Activated T-helper 1 cell treated with anti-CD3 and anti-CD28 coated beads, Interleukin-12 subunit alpha, Interleukin-12 subunit beta, Interleukin-2, Interleukin-4 antibody, amounts not matched to agents 30 ng/mL and 10 ng/mL and 1 ng/mL, durations not matched to agents 14 hours and 24 hours and 36 hours (primary cell): ENCODE measurements at regions not wholly inside any gene's neighbourhood (a gene's known extent, or its start where the extent isn't known, plus 50 kb on each side); places are given as distances from the start of the nearest gene placed in this dataset.

ENCODE experiments used
- DNase-seq: peaks from one replicate; pipeline ENCODE4 v3.0.0; 2021; ENCODE audit warnings: low spot score
- H3K27ac Mint-ChIP-seq: one replicate; pipeline ENCODE4 v1.8.0; 2021; ENCODE audit warnings: mild to moderate bottlenecking, mixed read lengths
- H3K27me3 Mint-ChIP-seq: one replicate; pipeline ENCODE4 v1.8.0; 2022; ENCODE audit warnings: mild to moderate bottlenecking, moderate library complexity, mixed read lengths; ENCODE audit not compliant: insufficient read depth
- H3K36me3 Mint-ChIP-seq: one replicate; pipeline ENCODE4 v1.8.0; 2021; ENCODE audit warnings: low read depth, mixed read lengths
- H3K4me1 Mint-ChIP-seq: one replicate; pipeline ENCODE4 v1.8.0; 2021; ENCODE audit warnings: low read depth, mixed read lengths
- H3K4me3 Mint-ChIP-seq: one replicate; pipeline ENCODE4 v1.8.0; 2021; ENCODE audit warnings: mild to moderate bottlenecking, moderate library complexity, mixed read lengths
- H3K9me3 Mint-ChIP-seq: one replicate; pipeline ENCODE4 v1.8.0; 2021; ENCODE audit warnings: mixed read lengths
- intact Hi-C: fragments of 100-400 bp; cut with micrococcal nuclease; formaldehyde crosslinking; loops from one replicate; pipeline ENCODE4 v1.15.1; 2024

DNA sequence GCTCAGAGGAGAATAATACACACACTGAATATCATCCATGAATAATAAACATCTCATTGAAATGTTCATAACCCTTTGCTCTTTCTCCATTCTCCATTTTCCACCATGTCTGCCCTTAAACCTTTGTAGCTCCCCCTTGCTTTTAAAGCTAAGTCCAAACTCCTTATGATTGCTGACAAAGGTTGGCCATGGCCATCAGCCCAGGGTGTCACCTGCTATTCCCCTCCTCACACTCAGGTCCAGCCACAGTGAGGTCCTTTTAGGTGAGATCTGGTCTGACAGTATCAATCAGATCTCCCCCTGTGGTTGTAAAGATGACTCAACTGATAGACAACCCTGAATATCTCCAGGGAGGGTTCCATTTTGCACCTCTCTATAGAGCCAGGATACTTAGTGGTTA lies 181.5 kb upstream of the PDE1C start:
- H3K27me3 Mint-ChIP-seq: no peaks in the 10 kb centered on the region
- H3K27ac Mint-ChIP-seq: no peak overlapping the region
- H3K4me3 Mint-ChIP-seq: no peak overlapping the region
- DNase-seq: no peak
- H3K36me3 Mint-ChIP-seq: no peaks in the 10 kb centered on the region
- intact Hi-C loops: no loop called here
- H3K9me3 Mint-ChIP-seq: no peaks in the 10 kb centered on the region
- H3K4me1 Mint-ChIP-seq: no peaks in the 10 kb centered on the region

DNA sequence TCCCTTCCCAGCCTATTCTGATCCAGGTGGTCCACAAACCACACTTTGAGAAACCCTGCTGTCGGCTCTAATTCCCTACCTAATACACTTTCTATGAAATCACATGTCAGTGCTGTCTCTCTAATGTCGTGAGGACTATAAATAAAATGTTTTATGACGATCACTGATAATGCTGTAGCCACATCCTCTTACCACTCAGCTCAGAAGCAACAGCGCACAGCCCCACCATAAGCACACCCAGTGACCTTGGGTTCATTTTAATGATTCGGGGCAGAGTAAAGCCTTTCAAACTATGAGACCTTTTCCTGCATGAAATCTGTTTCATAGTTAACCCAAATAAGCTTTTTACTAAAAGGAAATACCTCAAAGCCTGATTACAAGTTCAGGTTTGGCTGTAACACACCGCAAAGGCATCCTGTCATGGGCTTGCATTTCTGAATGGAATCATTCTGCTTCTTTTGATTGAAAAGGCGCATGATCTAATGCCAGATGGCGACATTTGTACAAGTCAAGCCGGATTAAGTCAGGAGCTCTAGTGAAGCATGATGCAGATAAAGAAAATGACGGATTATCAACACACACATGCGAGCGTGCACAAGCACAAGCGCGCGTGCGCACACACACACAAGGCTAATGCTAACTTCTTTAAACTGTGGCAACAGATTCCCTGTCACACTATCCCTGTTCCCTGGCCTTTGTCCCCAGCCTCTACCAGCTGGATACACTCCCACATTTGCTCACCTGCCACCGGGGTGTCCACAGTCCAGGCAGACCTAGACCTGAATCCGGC lies 180.5 kb upstream of the PDE1C start:
- Mint-ChIP-seq H3K27ac (no peak overlapping the region), H3K27me3 (no peaks in the 10 kb centered on the region), H3K36me3 (no peaks in the 10 kb centered on the region), H3K9me3 (no peaks in the 10 kb centered on the region), H3K4me3 (no peak overlapping the region), H3K4me1 (no peaks in the 10 kb centered on the region)
- DNase-seq: no peak
- intact Hi-C loops: no loop called here

DNA sequence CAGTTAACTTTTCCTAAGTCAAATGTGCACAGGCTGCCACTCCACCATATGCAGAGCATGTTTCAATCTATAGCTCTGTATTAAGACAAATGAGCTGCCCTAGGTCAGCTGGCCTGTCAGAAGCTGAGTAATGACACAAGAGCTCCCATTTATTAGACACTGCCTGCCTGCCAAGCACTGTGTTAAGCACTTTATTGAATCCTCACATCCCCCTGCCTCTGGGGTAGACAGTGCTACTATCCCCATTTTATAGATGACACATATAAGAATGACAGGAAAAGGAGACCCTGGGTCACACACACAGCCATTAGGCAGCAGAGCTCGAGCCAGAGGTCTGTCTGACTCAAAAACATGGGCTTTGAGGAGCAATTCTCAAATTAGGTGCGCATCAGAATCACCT lies 179.8 kb upstream of the PDE1C start:
- no peaks in the 10 kb centered on the region for H3K27me3 Mint-ChIP-seq
- DNase-seq: no peak
- no peak overlapping the region for H3K4me3 Mint-ChIP-seq
- H3K27ac Mint-ChIP-seq: no peak overlapping the region
- intact Hi-C loops: no loop called here
- H3K4me1 Mint-ChIP-seq: no peaks in the 10 kb centered on the region
- H3K36me3 Mint-ChIP-seq: no peaks in the 10 kb centered on the region
- no peaks in the 10 kb centered on the region for H3K9me3 Mint-ChIP-seq

DNA sequence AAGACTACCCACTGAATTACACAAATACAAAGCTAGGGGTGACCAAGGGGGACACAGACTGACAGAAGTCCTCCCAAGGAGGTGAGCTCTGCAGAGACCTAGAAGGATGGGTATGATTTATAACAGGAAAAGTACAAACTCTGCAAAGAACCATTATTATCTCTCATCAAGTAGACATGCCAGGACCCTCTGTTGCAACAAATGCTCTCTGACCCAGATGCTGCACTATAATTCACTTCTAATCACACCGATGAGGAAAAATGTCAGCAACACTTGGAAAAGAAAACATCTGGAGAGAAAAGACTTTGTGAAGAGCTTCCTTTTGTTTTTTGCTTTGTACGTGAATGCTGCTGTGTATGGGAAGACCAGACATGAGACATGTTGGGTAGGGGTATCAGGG lies 178.3 kb upstream of the PDE1C start:
- intact Hi-C loops: no loop called here

DNA sequence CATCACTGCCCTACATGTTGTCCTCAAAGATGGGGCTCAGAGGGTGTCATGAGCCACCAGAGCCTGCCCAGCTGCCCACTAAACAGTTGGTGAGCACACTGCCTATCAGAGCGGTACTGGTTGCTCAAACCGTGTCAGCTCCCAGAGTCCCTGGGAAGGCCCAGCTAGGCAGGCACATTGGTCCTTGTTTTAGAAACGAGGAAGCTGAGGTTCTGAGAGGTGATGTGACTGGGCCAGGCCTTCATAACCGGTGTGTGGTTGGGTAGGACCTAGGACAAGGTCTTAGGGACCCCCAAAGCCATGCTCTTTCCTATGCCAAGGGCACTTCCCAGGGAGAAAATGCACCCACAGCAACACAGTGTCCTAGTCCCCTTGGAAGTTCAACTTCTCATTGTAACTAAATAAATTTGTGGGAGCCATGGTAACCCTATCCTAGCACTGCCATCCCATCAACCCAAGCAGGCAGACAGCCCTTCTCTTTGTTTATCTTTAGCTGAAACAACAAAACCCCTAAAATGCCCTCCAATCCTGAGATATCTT lies 174.7 kb upstream of the PDE1C start:
- no peaks in the 10 kb centered on the region for H3K4me1 Mint-ChIP-seq
- H3K36me3 Mint-ChIP-seq: no peaks in the 10 kb centered on the region
- no peaks in the 10 kb centered on the region for H3K27me3 Mint-ChIP-seq
- no peak overlapping the region for H3K27ac Mint-ChIP-seq
- no peaks in the 10 kb centered on the region for H3K9me3 Mint-ChIP-seq
- no peak overlapping the region for H3K4me3 Mint-ChIP-seq
- intact Hi-C loops: no loop called here
- no peak for DNase-seq

More for the DNA sequence above, 178.3 kb upstream of the PDE1C start:
- Mint-ChIP-seq H3K9me3 (no peaks in the 10 kb centered on the region), H3K27me3 (no peaks in the 10 kb centered on the region), H3K27ac (no peak overlapping the region), H3K4me1 (no peaks in the 10 kb centered on the region), H3K36me3 (no peaks in the 10 kb centered on the region), H3K4me3 (no peak overlapping the region)
- no peak for DNase-seq

DNA sequence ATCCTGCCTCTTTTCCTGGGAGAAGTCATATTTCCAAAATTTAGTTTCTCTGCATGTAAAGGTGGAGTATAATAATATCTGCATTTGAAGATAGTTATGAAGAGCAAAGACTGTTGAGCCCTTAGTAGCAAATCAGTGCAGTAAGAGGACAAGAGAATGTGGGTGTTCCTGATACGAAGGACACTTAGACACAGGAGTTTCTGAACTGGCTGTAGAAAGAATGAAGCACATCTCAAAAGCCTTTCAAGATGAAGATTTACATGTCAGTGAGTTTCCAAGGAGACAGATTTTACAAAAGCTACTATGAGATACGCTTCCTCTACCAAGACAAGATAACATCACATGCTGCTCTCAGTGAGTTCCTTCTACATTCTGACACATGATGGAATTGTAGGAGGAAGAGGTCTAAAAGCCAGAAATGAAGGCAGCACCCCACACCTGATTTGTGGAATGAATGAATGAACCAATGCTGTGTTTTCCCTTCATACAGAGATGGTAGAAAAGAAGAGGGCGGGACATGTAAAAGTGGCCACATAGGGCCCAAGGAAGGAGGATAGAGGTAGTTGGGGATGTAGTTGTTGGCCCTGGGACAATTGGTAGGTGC lies 173.6 kb upstream of the PDE1C start:
- DNase-seq: no peak
- intact Hi-C loops: no loop called here
- Mint-ChIP-seq H3K27me3 (no peaks in the 10 kb centered on the region), H3K4me1 (no peaks in the 10 kb centered on the region), H3K9me3 (no peaks in the 10 kb centered on the region), H3K27ac (no peak overlapping the region), H3K36me3 (no peaks in the 10 kb centered on the region), H3K4me3 (no peak overlapping the region)

DNA sequence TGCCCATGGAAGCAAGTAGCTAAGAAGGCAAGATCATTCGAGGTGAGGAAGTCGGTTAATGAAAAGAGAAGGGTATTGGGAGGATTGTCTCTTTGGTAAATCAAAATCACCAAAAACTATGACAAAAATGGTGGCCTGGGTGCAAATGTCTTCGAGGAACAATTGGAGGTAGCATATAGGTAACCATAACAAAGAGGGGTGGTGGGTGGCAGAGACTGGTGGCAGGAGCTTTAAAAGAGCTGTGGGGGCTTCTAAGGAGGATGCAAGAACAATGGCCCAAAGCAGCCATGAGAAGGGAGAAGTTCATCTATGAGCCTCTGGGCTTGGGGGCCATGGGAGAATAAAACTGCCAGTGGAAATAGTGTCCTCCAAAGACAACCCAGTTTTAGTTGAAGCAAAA lies 172.2 kb upstream of the PDE1C start:
- no peaks in the 10 kb centered on the region for H3K27me3 Mint-ChIP-seq

DNA sequence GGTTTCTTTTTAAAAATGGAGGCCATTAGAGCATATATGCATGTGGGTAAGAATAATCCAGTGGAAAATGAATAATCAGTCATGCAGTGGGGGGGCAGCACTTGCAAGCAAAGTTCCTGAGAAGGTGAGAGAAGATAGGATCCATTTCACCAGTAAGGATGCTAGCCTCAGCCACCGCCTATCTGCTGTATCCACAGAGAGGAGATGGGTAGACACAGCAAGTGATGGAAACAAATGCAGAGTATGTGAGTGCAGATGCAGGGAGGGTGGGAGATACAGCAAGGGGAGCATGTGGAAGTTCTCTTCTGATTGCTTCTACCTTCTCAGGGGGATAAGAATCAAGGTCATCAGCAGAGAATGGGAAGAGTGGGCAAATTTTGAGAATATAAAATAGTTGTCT lies 171.4 kb upstream of the PDE1C start:
- DNase-seq: no peak
- no peaks in the 10 kb centered on the region for H3K4me1 Mint-ChIP-seq
- no peaks in the 10 kb centered on the region for H3K9me3 Mint-ChIP-seq
- no peaks in the 10 kb centered on the region for H3K36me3 Mint-ChIP-seq
- H3K4me3 Mint-ChIP-seq: no peak overlapping the region
- intact Hi-C loops: no loop called here
- H3K27ac Mint-ChIP-seq: no peak overlapping the region
- H3K27me3 Mint-ChIP-seq: no peaks in the 10 kb centered on the region

More for the DNA sequence above, 172.2 kb upstream of the PDE1C start:
- DNase-seq: no peak
- no peak overlapping the region for H3K27ac Mint-ChIP-seq
- intact Hi-C loops: no loop called here
- no peak overlapping the region for H3K4me3 Mint-ChIP-seq
- no peaks in the 10 kb centered on the region for H3K36me3 Mint-ChIP-seq
- no peaks in the 10 kb centered on the region for H3K9me3 Mint-ChIP-seq
- H3K4me1 Mint-ChIP-seq: no peaks in the 10 kb centered on the region

DNA sequence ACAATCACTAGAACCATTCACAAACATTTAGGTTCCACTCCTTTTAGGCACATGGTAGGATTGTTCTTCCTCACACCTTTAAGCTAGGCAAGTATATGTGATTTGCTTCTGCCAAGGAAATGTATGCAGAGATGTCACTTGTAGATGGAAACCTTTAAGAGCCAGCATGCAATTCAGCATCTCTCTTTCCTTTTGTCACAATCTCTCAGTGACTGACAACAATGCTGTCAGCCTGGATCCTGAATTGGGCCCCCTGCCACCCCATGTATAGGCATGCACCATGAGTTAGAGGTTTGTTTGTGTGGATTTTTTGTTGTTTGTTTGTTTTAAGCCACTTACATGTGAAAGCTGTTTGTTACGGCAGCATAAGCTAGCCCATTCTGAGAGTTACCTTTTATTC lies 169.6 kb upstream of the PDE1C start:
- H3K9me3 Mint-ChIP-seq: peaks cover 5% of the 10 kb centered on the region
- no peak for DNase-seq
- no peaks in the 10 kb centered on the region for H3K27me3 Mint-ChIP-seq
- H3K36me3 Mint-ChIP-seq: no peaks in the 10 kb centered on the region
- no peaks in the 10 kb centered on the region for H3K4me1 Mint-ChIP-seq
- no peak overlapping the region for H3K27ac Mint-ChIP-seq
- no peak overlapping the region for H3K4me3 Mint-ChIP-seq
- intact Hi-C loops: no loop called here

DNA sequence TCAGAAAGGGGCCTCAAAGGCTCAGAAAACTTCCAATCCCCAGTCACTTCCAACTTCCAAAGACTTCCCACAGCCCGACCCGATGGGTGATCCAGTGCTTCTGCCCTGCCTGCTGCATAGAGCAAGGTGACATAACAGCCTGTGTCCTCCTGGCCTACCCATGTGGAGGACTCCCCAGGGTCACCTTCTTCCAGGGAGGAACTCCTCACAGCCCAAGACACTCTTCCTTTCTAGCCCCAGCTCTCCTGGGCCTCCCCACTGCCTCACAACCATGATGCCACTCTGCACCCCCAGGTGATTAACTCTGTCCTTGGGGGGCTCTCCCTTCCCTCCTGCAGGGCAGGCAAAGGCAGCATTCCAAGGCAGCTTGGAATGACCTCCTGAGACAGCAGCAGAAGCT lies 158.4 kb upstream of the PDE1C start:
- Mint-ChIP-seq H3K27ac (no peak overlapping the region), H3K36me3 (no peaks in the 10 kb centered on the region), H3K9me3 (no peaks in the 10 kb centered on the region), H3K4me3 (no peak overlapping the region), H3K4me1 (no peaks in the 10 kb centered on the region), H3K27me3 (no peaks in the 10 kb centered on the region)
- intact Hi-C loops: no loop called here
- no peak for DNase-seq

DNA sequence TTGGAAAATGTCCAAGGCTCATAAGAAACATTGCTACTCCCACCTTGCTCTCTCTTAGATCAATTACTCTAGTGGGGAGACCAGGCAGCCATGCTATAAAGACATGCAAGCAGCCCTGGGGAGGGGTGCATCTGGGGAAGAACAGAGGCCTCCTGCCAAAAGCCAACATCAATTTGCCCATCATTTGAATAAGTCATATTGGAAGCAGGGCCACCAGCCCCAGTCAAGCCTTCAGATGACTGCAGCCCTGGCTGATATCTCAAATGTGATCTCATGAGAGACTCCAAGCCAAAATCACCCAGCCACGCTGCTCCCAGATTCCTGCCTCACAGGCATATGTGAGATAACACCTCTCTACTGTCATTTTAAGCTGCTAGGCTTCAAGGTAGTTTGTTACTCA lies 157.5 kb upstream of the PDE1C start:
- Mint-ChIP-seq H3K27ac (no peak overlapping the region), H3K9me3 (no peaks in the 10 kb centered on the region), H3K4me3 (no peak overlapping the region)

DNA sequence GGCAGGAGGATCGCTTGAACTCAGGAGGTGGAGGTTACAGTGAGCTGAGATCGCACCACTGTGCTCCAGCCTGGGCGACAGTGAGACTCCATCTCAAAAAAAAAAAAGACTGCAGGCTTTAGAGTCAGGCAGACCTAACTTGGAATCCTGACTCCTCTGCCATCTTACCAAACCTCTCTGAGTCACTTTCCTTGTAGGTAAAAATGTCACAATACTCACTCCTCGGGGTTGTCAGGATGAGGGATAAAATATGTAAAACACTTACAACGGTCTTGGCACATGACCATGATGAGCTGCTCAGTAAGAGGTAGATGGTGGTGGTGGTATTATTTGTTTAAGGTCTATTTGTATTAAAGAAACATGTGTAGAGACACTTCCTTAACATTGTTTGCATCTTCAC lies 154.1 kb upstream of the PDE1C start:
- no peaks in the 10 kb centered on the region for H3K4me1 Mint-ChIP-seq
- intact Hi-C loops: no loop called here
- no peak overlapping the region for H3K4me3 Mint-ChIP-seq
- no peak overlapping the region for H3K27ac Mint-ChIP-seq
- no peaks in the 10 kb centered on the region for H3K36me3 Mint-ChIP-seq
- H3K27me3 Mint-ChIP-seq: no peaks in the 10 kb centered on the region
- no peak for DNase-seq
- no peaks in the 10 kb centered on the region for H3K9me3 Mint-ChIP-seq

More for the DNA sequence above, 157.5 kb upstream of the PDE1C start:
- DNase-seq: no peak
- Mint-ChIP-seq H3K27me3 (no peaks in the 10 kb centered on the region), H3K4me1 (no peaks in the 10 kb centered on the region), H3K36me3 (no peaks in the 10 kb centered on the region)
- intact Hi-C loops: no loop called here

DNA sequence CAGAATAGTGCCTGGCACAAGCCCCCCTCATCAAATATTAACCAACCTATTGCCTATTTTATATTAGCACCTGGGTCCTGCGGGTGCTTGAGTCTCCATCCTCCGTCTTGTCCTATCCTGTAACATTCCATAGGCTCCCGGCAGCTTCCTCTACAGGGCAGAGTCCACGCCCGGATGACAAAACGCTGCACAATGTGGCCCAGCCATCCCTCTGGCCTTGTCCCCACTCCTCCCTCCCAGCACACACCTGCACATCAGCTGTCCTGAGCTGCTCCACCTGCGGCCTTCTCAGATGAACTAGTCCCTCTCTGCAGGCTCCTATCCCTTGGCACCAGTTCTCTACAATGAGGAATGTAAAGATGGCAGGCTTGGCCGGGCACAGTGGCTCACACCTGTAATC lies 153.5 kb upstream of the PDE1C start:
- no peak overlapping the region for H3K4me3 Mint-ChIP-seq
- intact Hi-C loops: no loop called here
- H3K36me3 Mint-ChIP-seq: no peaks in the 10 kb centered on the region
- H3K27me3 Mint-ChIP-seq: no peaks in the 10 kb centered on the region
- H3K9me3 Mint-ChIP-seq: no peaks in the 10 kb centered on the region
- no peak for DNase-seq
- H3K27ac Mint-ChIP-seq: no peak overlapping the region
- no peaks in the 10 kb centered on the region for H3K4me1 Mint-ChIP-seq
